H54 (cell line): ENCODE measurements at regions not wholly inside any gene's neighbourhood (a gene's known extent, or its start where the extent isn't known, plus 50 kb on each side); places are given as distances from the start of the nearest gene placed in this dataset.
A peak's percentile ranks its signal among the peaks of the same experiment; 100 is the strongest.
"Not testable (repeated sequence)": the region's sequence is repeated elsewhere in the genome, so short reads cannot be mapped to it uniquely, and the experiment has no call there.

Experiments
- DNase-seq: peaks from one replicate; pipeline ENCODE4 v3.0.0; 2011; ENCODE audit warnings: low spot score, mixed read lengths; ENCODE audit not compliant: insufficient read length
- FAIRE-seq: peaks from 3 replicates; lab custom pipeline; 2011; peaks lifted over from hg19 to GRCh38; lab: Jason Lieb, UNC
- POLR2A ChIP-seq: IDR thresholded peaks from 2 replicates; pipeline ENCODE4 v1.6.1; 2011; ENCODE audit warnings: low read depth, mild to moderate bottlenecking, low read length

DNA sequence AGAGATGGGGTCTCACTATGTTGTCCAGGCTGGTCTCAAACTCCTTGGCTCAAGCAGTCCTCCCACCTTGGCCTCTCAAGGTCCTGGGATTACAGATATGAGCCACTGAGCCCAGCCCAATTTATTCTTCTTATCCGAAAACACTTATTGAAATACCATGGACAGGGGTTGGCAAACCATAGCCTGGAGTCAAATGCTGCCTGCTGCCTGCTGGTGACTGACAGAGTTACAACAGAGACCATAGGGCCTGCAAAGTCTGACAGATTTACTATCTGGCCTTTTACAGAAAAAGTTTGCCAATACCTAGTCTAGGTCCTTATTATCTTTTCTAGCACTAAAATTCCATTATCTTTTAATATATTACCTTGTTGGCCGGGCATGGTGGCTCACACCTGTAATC is 87.1 kb upstream of the ZNF281 start:
- FAIRE-seq: no peak

GRCh38 chr1:200495901-200496300 is 86.1 kb upstream of the ZNF281 start:
- no peak for TF ChIP-seq POLR2A
- FAIRE-seq: no peak
- no peak for DNase-seq

More for the DNA sequence above, 87.1 kb upstream of the ZNF281 start:
- no peak for TF ChIP-seq POLR2A
- DNase-seq: no peak

- DNase-seq (no peak), FAIRE-seq (no peak)
- no peak for TF ChIP-seq POLR2A
Measured at GRCh38 chr1:200493344-200493743, 83.5 kb upstream of the ZNF281 start.

GRCh38 chr1:200491103-200491502 is 81.3 kb upstream of the ZNF281 start:
- TF ChIP-seq POLR2A: no peak
- FAIRE-seq (no peak), DNase-seq (no peak)

- FAIRE-seq: no peak
- no peak for DNase-seq
Measured at GRCh38 chr1:200490183-200490582, 80.3 kb upstream of the ZNF281 start.

DNA sequence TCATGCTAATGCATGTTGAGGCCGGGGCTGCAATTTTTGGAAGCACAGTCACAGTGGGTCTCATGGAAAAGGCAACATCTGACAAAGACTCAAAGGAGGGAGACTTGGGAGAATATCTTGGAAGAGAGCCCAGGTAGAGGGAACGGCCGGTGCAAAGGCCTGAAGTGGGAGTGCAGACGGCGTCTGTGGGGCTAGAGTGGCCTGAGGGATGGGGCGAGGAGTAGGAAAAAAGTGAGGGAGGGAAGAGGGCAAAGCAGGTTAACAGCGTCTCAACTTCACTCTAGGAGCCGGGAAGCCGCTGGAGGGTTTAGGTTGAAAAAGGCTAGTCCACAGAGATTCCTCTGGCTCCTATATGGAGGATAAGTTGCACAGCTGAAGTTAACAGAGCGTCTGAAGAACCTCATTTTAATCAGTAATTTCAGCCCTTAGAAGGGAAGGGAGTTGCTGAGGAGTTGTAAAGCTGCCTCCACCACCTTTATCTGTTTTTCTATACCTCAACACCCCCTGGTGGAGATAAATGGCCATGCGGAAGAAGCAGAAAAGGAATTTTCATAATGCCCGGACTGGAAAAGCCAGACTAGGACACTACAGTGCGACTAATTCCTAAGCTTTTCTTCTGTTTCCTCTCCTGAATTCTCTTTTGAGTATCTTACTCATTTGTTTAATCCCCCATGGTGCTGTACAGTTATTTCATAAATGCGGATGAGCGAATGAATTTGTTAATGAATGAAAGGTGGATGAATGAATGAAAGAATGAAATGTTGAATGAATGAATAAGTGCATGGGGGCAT is 78.7 kb upstream of the ZNF281 start:
- FAIRE-seq: peak; percentile 20
- peak; percentile 19 for DNase-seq
- TF ChIP-seq POLR2A: no peak

More at GRCh38 chr1:200490183-200490582, 80.3 kb upstream of the ZNF281 start:
- TF ChIP-seq POLR2A: no peak

DNA sequence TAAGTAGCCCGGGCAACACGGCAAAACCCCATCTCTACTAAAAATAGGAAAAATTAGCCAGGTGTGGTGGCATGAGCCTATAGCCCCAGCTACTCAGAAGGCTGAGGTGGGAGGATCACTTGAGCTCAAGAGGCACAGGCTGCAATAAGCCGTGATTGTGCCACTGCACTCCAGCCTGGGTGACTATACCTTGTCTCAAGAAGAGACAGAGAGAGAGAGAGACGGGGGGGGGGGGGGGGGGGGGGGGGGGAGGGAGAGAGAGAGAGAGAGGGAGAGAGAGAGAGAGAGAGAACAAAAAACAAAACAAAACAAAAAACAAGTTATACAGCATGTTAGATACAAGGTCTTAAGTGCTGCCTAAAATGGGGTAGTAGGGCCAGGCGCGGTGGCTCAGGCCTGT is 77.8 kb upstream of the ZNF281 start:
- DNase-seq (no peak), FAIRE-seq (no peak)
- TF ChIP-seq POLR2A: no peak

GRCh38 chr1:200486634-200487033 is 76.8 kb upstream of the ZNF281 start:
- no peak for DNase-seq
- no peak for TF ChIP-seq POLR2A
- no peak for FAIRE-seq

DNA sequence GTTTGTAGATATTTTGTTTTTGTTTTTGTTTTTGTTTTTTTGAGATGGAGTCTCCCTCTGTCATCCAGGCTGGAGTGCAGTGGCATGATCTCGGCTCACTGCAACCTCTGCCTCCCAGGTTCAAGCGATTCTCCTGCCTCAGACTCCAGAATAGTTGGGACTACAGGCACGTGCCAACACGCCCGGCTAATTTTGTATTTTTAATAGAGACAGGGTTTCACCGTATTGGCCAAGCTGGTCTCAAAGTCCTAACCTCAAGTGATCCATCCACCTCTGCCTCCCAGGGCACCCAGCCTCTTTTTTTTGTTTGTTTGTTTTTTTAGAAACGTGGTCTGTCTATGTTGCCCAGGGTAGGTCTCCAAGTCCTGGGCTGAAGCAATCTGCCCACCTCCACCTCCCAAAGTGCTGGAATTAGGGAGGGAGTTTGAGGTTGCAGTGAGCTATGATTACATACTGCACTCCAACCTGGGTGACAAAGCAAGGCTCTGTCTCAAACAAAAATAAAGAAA is 74.7 kb upstream of the ZNF281 start:
- not testable (repeated sequence) for FAIRE-seq, DNase-seq

- no peak for TF ChIP-seq POLR2A
- FAIRE-seq (peak; percentile 90), DNase-seq (peak; percentile 83)
Measured at GRCh38 chr1:200483491-200484143, 73.8 kb upstream of the ZNF281 start.

GRCh38 chr1:200480964-200481363 is 71.1 kb upstream of the ZNF281 start:
- DNase-seq (no peak), FAIRE-seq (no peak)
- TF ChIP-seq POLR2A: no peak

DNA sequence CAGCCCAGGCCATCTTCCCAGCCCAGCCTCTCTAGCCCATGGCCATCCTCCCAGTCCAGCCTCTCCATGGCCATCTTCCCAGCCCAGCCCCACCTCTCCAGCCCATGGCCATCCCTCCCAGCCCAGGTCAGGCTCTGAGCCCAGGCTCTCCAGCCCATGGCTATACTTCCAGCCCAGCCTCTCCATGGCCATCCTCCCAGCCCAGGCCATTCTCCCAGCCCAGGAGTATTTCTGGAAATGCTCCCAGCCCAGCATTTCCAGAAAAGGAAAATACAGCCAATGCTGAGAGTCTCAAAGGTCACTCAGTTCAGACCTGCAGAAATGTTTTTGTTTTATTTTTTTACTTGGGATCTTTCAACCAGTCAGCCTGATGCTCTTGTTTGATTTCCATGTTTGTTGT is 70.0 kb upstream of the ZNF281 start:
- FAIRE-seq (no peak), DNase-seq (no peak)
- TF ChIP-seq POLR2A: no peak

- no peak for TF ChIP-seq POLR2A
- FAIRE-seq (no peak), DNase-seq (no peak)
Measured at GRCh38 chr1:200478945-200479558, 69.2 kb upstream of the ZNF281 start.

DNA sequence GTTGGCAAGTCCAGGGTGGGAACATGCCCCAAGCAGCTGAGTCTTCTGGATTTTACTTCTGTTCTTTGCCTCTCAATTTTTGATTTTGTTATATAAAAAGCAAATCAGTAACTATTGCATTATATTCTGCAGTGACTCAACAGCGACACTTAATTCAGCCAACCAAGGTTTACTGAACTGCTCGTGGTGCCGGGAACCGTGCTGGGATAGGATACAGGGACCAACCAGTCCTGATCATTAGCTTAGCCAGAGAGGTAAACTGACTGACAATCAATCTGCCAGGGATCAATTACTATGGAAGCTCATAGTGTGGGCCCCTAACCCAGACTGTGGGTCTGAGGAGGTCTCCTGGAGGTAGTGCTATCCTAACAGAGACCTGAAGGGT is 68.4 kb upstream of the ZNF281 start:
- no peak for TF ChIP-seq POLR2A
- DNase-seq (no peak), FAIRE-seq (no peak)

DNA sequence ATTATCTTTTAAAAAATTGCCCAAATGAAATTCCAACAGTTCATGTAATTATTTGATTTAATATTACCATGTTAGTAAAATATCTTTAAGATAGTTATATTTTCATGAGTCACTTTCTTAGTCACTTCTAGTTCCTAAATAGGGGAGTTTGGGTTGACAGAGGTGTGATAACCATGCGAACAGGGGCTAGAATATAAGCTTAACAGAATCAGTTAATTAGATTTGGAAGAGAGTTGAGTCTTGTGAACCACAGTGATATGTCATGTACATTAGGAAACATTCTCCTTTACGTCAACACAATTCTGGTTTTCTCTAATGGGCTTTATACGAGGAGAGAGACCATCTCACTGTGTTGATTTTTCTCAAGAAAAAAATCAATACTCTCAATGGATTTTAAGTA is 64.8 kb upstream of the ZNF281 start:
- no peak for TF ChIP-seq POLR2A
- FAIRE-seq: no peak

More for the DNA sequence above, 64.8 kb upstream of the ZNF281 start:
- DNase-seq: no peak
